H9 (cell line): ENCODE measurements at regions not wholly inside any gene's neighbourhood (a gene's known extent, or its start where the extent isn't known, plus 50 kb on each side); places are given as distances from the start of the nearest gene placed in this dataset.

Experiments
- DNase-seq: peaks from one replicate; pipeline ENCODE4 v3.0.0-alpha.2; 2017
- H2AFZ ChIP-seq: one replicate; pipeline ENCODE4 v1.6.1; 2013; ENCODE audit warnings: mild to moderate bottlenecking, low read length, control low read depth, moderate library complexity
- H2AK5ac ChIP-seq: 2 replicates; pipeline ENCODE4 v1.6.1; 2013; ENCODE audit warnings: low read length, control low read depth, mixed read lengths; ENCODE audit not compliant: insufficient read length
- H2BK120ac ChIP-seq: one replicate; pipeline ENCODE4 v1.6.1; 2013; ENCODE audit warnings: low read depth, mild to moderate bottlenecking, low read length, control low read depth, inconsistent platforms; ENCODE audit not compliant: poor library complexity, severe bottlenecking
- H2BK12ac ChIP-seq: 2 replicates; pipeline ENCODE4 v1.6.1; 2013; ENCODE audit warnings: low read length, control low read depth, mixed read lengths, low read depth; ENCODE audit not compliant: insufficient read length
- H2BK15ac ChIP-seq: 2 replicates; pipeline ENCODE4 v1.6.1; 2013; ENCODE audit warnings: low read depth, low read length, control low read depth
- H2BK20ac ChIP-seq: one replicate; pipeline ENCODE4 v1.6.1; 2013; ENCODE audit warnings: low read depth, mild to moderate bottlenecking, low read length, control low read depth, inconsistent platforms; ENCODE audit not compliant: poor library complexity, severe bottlenecking
- H2BK5ac ChIP-seq: 2 replicates; pipeline ENCODE4 v1.6.1; 2013; ENCODE audit warnings: low read length, control low read depth, mixed read lengths; ENCODE audit not compliant: insufficient read length
- H3K14ac ChIP-seq: 2 replicates; pipeline ENCODE4 v1.6.1; 2013; ENCODE audit warnings: low read length, control low read depth; ENCODE audit not compliant: insufficient read depth
- H3K18ac ChIP-seq: 2 replicates; pipeline ENCODE4 v1.6.1; 2013; ENCODE audit warnings: low read depth, mild to moderate bottlenecking, mixed read lengths, low read length, control low read depth; ENCODE audit not compliant: insufficient read length
- H3K23ac ChIP-seq: 2 replicates; pipeline ENCODE4 v1.6.1; 2013; ENCODE audit warnings: low read length, control low read depth, mixed read lengths, low read depth; ENCODE audit not compliant: insufficient read length
- H3K23me2 ChIP-seq: 2 replicates; pipeline ENCODE4 v1.6.1; 2013; ENCODE audit warnings: low read depth, mild to moderate bottlenecking, mixed read lengths, low read length, control low read depth; ENCODE audit not compliant: insufficient read length, poor library complexity, severe bottlenecking
- H3K27ac ChIP-seq: 2 replicates; pipeline ENCODE4 v1.5.1; 2013; ENCODE audit warnings: low read length, control low read depth, mixed read lengths, low read depth; ENCODE audit not compliant: insufficient read length
- H3K27me3 ChIP-seq: 2 replicates; pipeline ENCODE4 v1.6.1; 2013; ENCODE audit warnings: low read length, control low read depth, inconsistent platforms; ENCODE audit not compliant: insufficient read depth
- H3K4ac ChIP-seq: 2 replicates; pipeline ENCODE4 v1.6.1; 2013; ENCODE audit warnings: low read depth, mild to moderate bottlenecking, control low read depth, inconsistent platforms, low read length, moderate library complexity
- H3K4me1 ChIP-seq: 2 replicates; pipeline ENCODE4 v1.6.1; 2013; ENCODE audit warnings: low read length, control low read depth, inconsistent platforms; ENCODE audit not compliant: insufficient read depth
- H3K4me2 ChIP-seq: 2 replicates; pipeline ENCODE4 v1.6.1; 2013; ENCODE audit warnings: low read length, control low read depth, mixed read lengths; ENCODE audit not compliant: insufficient read length, insufficient read depth
- H3K56ac ChIP-seq: 2 replicates; pipeline ENCODE4 v1.6.1; 2013; ENCODE audit warnings: low read depth, mild to moderate bottlenecking, mixed read lengths, low read length, control low read depth; ENCODE audit not compliant: insufficient read length
- H3K79me1 ChIP-seq: 2 replicates; pipeline ENCODE4 v1.6.1; 2013; ENCODE audit warnings: low read depth, mild to moderate bottlenecking, moderate library complexity, low read length, control low read depth, inconsistent platforms; ENCODE audit not compliant: insufficient read depth, poor library complexity, severe bottlenecking
- H3K79me2 ChIP-seq: 2 replicates; pipeline ENCODE4 v1.6.1; 2013; ENCODE audit warnings: low read length, control low read depth, inconsistent platforms; ENCODE audit not compliant: insufficient read depth
- H3K9ac ChIP-seq: 2 replicates; pipeline ENCODE4 v1.6.1; 2013; ENCODE audit warnings: low read length, control low read depth, mixed read lengths; ENCODE audit not compliant: insufficient read length; ENCODE audit errors: extremely low read depth
- H3K9me3 ChIP-seq: one replicate; pipeline ENCODE4 v1.6.1; 2013; ENCODE audit warnings: low read depth, low read length, inconsistent platforms; ENCODE audit not compliant: control insufficient read depth
- H3T11ph ChIP-seq: one replicate; pipeline ENCODE4 v1.6.1; 2013; ENCODE audit warnings: mild to moderate bottlenecking, low read length, control low read depth, inconsistent platforms
- H4K20me1 ChIP-seq: one replicate; pipeline ENCODE4 v1.6.1; 2013; ENCODE audit not compliant: control insufficient read depth, insufficient read length, insufficient read depth
- H4K5ac ChIP-seq: 2 replicates; pipeline ENCODE4 v1.6.1; 2013; ENCODE audit warnings: low read depth, mild to moderate bottlenecking, mixed read lengths, low read length, control low read depth; ENCODE audit not compliant: insufficient read length
- H4K8ac ChIP-seq: replicated peaks from 2 replicates; pipeline ENCODE4 v1.6.1; 2013; ENCODE audit warnings: low read length, control low read depth, mixed read lengths, low read depth; ENCODE audit not compliant: insufficient read length
- H4K91ac ChIP-seq: 2 replicates; pipeline ENCODE4 v1.6.1; 2013; ENCODE audit warnings: low read depth, mild to moderate bottlenecking, moderate library complexity, mixed read lengths, low read length, control low read depth; ENCODE audit not compliant: insufficient read length
- H3K27ac Mint-ChIP-seq, 3 experiments: 2 replicates in 2 of 3; 3 replicates in 1 of 3; pipeline ENCODE4 v1.8.0; 2020 to 2021; ENCODE audit warnings: mixed read lengths in 3 of 3, mild to moderate bottlenecking in 1 of 3, moderate library complexity in 1 of 3
- H3K27me3 Mint-ChIP-seq: 2 replicates; pipeline ENCODE4 v1.8.0; 2021; ENCODE audit warnings: low read depth, mild to moderate bottlenecking, moderate library complexity, mixed read lengths
- H3K36me3 Mint-ChIP-seq, 3 experiments: 2 replicates in 2 of 3; 3 replicates in 1 of 3; pipeline ENCODE4 v1.8.0; 2020 to 2021; ENCODE audit warnings: low read depth in 3 of 3, mixed read lengths in 3 of 3; ENCODE audit not compliant: insufficient read depth in 1 of 3
- H3K4me1 Mint-ChIP-seq, 2 experiments: 2 replicates each; pipeline ENCODE4 v1.8.0; 2020; ENCODE audit warnings: mixed read lengths in 2 of 2
- H3K4me3 Mint-ChIP-seq, 2 experiments: 2 replicates in 1 of 2; 3 replicates in 1 of 2; pipeline ENCODE4 v1.8.0; 2020 to 2021; ENCODE audit warnings: mild to moderate bottlenecking in 2 of 2, mixed read lengths in 2 of 2, moderate library complexity in 1 of 2
- H3K9me3 Mint-ChIP-seq, 2 experiments: 2 replicates in 1 of 2; 3 replicates in 1 of 2; pipeline ENCODE4 v1.8.0; 2020; ENCODE audit warnings: mild to moderate bottlenecking in 2 of 2, mixed read lengths in 2 of 2, moderate library complexity in 1 of 2
- CTCF ChIP-seq: fragments of 200-600 bp; sonication (generic); conservative IDR thresholded peaks from 3 replicates; pipeline ENCODE4 v1.8.0; 2021; ENCODE audit warnings: antibody characterized with exemption, mild to moderate bottlenecking
- WGBS: extraction: QIAGEN DNeasy Blood & Tissue Kit; methylation state at CpG from one replicate; pipeline ENCODE4 v1.1.7; 2013; ENCODE audit warnings: missing lambda C conversion rate, low lambda C conversion rate, mixed read lengths; ENCODE audit not compliant: insufficient read length; ENCODE audit errors: extremely low coverage; 5-methylcytosine and 5-hydroxymethylcytosine counted together

- no CpG with 5 or more reads among the region's 1 CpG for WGBS
- Histone ChIP-seq H3K9ac (no peak overlapping the region), H2BK5ac (no peak overlapping the region), H3K23ac (no peak overlapping the region), H2AK5ac (no peak overlapping the region), H3K79me2 (no peaks in the 10 kb centered on the region), H3K9me3 (no peaks in the 10 kb centered on the region), H3K4me2 (no peak overlapping the region), H3K56ac (no peak overlapping the region), H2BK12ac (no peak overlapping the region), H4K20me1 (no peaks in the 10 kb centered on the region), H4K5ac (no peak overlapping the region), H3K23me2 (no peaks in the 10 kb centered on the region), H4K8ac (no peak overlapping the region), H3K4me1 (no peaks in the 10 kb centered on the region), H4K91ac (no peak overlapping the region), H3K27ac (no peak overlapping the region), H3K79me1 (no peaks in the 10 kb centered on the region), H3K14ac (no peak overlapping the region), H2BK120ac (no peak overlapping the region), H3K4ac (no peak overlapping the region), H2BK15ac (no peak overlapping the region), H2BK20ac (no peak overlapping the region), H3T11ph (no peak overlapping the region), H2AFZ (no peak overlapping the region), H3K18ac (no peak overlapping the region), H3K27me3 (no peaks in the 10 kb centered on the region)
- H3K27me3 Mint-ChIP-seq: no peaks in the 10 kb centered on the region
- no peak for DNase-seq
- H3K4me3 Mint-ChIP-seq: no peak overlapping the region
- peaks cover 12 to 22% of the 10 kb centered on the region in 2 experiments for H3K4me1 Mint-ChIP-seq
- H3K9me3 Mint-ChIP-seq: no peaks in the 10 kb centered on the region
- no peaks in the 10 kb centered on the region for H3K36me3 Mint-ChIP-seq
- H3K27ac Mint-ChIP-seq: no peak overlapping the region
- no peak for TF ChIP-seq CTCF
Measured at GRCh38 chr20:46808565-46808964, 86.1 kb upstream of the EYA2 start.
